Prostate gland (tissue), 2 donors: ENCODE measurements at regions not wholly inside any gene's neighbourhood (a gene's known extent, or its start where the extent isn't known, plus 50 kb on each side); places are given as distances from the start of the nearest gene placed in this dataset.

ENCODE experiments used
- CTCF ChIP-seq, 4 experiments: fragments of 200-600 bp in 2 of 4; fragments of 450-650 bp in 2 of 4; sonication (generic) in 2 of 4; IDR thresholded peaks; 1 replicate in 3 of 4; 2 replicates in 1 of 4; pipeline ENCODE4 v1.5.1; 2016 to 2019; ENCODE audit warnings: antibody characterized with exemption in 4 of 4, mild to moderate bottlenecking in 2 of 4, moderate library complexity in 2 of 4
- POLR2A ChIP-seq: fragments of 450-650 bp; IDR thresholded peaks from one replicate; pipeline ENCODE4 v1.6.1; 2016; ENCODE audit warnings: antibody characterized with exemption, mild to moderate bottlenecking

GRCh38 chr20:6579417-6579816, 188.1 kb upstream of the BMP2 start:
- no peak for TF ChIP-seq POLR2A
- TF ChIP-seq CTCF (IDR thresholded peaks at IDR 0.05), result no peak
